ENCODE measurements at regions not wholly inside any gene's neighbourhood (a gene's known extent, or its start where the extent isn't known, plus 50 kb on each side); places are given as distances from the start of the nearest gene placed in this dataset.

GRCh38 chr9:96163712-96164111 is 138.3 kb downstream of the HSD17B3 start:
- ChIA-PET POLR2A (no interaction called here), CTCF (interaction anchor here (0.7 to 1.0 kb wide), 2 partner anchors 11 to 48 kb away, joined by 3 to 10 read pairs; no protein-coding TSS in a partner anchor)
- Histone ChIP-seq H3K9me3 (no peaks in the 10 kb centered on the region), H3K4me1 (peaks cover 14% of the 10 kb centered on the region), H3K27me3 (replicated peaks; ENCODE audit: control insufficient read depth, insufficient read depth, low read length) (no peaks in the 10 kb centered on the region), H3K36me3 (ENCODE audit: control insufficient read depth, insufficient read depth, low read length) (no peaks in the 10 kb centered on the region), H3K4me3 (ENCODE audit: low read depth, low read length) (no peak overlapping the region)
- no peak for DNase-seq
- H3K4me3 Mint-ChIP-seq (ENCODE audit: unreplicated experiment), result no peak overlapping the region
- no peaks in the 10 kb centered on the region for H3K27me3 Mint-ChIP-seq (ENCODE audit: insufficient read depth, unreplicated experiment)
- intact Hi-C loops (cut with micrococcal nuclease; ENCODE audit: unreplicated experiment), result no loop called here
- BruUV-seq (replicated peaks), result no TSS peak
- no peaks in the 10 kb centered on the region for H3K36me3 Mint-ChIP-seq (ENCODE audit: insufficient read depth, unreplicated experiment)
- peaks cover 6% of the 10 kb centered on the region for H3K4me1 Mint-ChIP-seq (ENCODE audit: low read depth, unreplicated experiment)
- no peaks in the 10 kb centered on the region for H3K9me3 Mint-ChIP-seq (ENCODE audit: unreplicated experiment)
- H3K27ac Mint-ChIP-seq (ENCODE audit: unreplicated experiment), result no peak overlapping the region
- TF ChIP-seq CTCF (IDR thresholded peaks at IDR 0.05; ENCODE audit: insufficient read depth in 1 of 2, low read depth in 1 of 2, low read length in 1 of 2, severe bottlenecking in 1 of 2, unreplicated experiment in 1 of 2), result no peak

DNA sequence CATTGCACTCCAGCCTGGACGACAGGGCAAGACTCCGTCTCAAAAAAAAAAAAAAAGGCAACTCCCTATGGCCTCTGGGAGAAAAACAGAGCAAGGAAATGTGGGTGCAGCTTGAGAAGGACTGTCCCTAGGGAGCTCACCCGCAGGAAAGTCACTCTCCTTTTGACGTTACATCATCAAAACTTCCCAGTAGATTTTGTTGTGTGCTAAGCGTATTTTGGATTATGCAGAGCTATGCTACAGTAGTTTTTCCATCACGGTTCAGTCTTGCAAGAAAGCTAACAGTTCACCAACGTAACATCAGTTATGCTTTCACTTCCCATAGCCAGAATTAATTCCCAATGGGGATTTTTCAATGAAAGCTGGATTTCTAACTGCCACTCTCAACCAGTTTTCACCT is 138.8 kb downstream of the HSD17B3 start:
- CTCF ChIA-PET, result interaction anchor here (1.0 kb wide), 1 partner anchor 12 kb away, joined by 3 read pairs; no protein-coding TSS in a partner anchor
- Mint-ChIP-seq H3K27ac (ENCODE audit: unreplicated experiment) (no peak overlapping the region), H3K4me3 (ENCODE audit: unreplicated experiment) (no peak overlapping the region), H3K27me3 (ENCODE audit: insufficient read depth, unreplicated experiment) (no peaks in the 10 kb centered on the region), H3K9me3 (ENCODE audit: unreplicated experiment) (no peaks in the 10 kb centered on the region), H3K4me1 (ENCODE audit: low read depth, unreplicated experiment) (peaks cover 6% of the 10 kb centered on the region), H3K36me3 (ENCODE audit: insufficient read depth, unreplicated experiment) (no peaks in the 10 kb centered on the region)
- intact Hi-C loops (cut with micrococcal nuclease; ENCODE audit: unreplicated experiment), result no loop called here
- no peaks in the 10 kb centered on the region for H3K9me3 ChIP-seq
- POLR2A ChIA-PET, result no interaction called here
- H3K27me3 ChIP-seq (replicated peaks; ENCODE audit: control insufficient read depth, insufficient read depth, low read length), result no peaks in the 10 kb centered on the region
- H3K36me3 ChIP-seq (ENCODE audit: control insufficient read depth, insufficient read depth, low read length), result no peaks in the 10 kb centered on the region
- H3K4me1 ChIP-seq, result peaks cover 9% of the 10 kb centered on the region
- TF ChIP-seq CTCF (IDR thresholded peaks at IDR 0.05; ENCODE audit: insufficient read depth in 1 of 2, low read depth in 1 of 2, low read length in 1 of 2, severe bottlenecking in 1 of 2, unreplicated experiment in 1 of 2), result no peak
- BruUV-seq (replicated peaks), result no TSS peak
- H3K4me3 ChIP-seq (ENCODE audit: low read depth, low read length), result no peak overlapping the region
- no peak for DNase-seq

DNA sequence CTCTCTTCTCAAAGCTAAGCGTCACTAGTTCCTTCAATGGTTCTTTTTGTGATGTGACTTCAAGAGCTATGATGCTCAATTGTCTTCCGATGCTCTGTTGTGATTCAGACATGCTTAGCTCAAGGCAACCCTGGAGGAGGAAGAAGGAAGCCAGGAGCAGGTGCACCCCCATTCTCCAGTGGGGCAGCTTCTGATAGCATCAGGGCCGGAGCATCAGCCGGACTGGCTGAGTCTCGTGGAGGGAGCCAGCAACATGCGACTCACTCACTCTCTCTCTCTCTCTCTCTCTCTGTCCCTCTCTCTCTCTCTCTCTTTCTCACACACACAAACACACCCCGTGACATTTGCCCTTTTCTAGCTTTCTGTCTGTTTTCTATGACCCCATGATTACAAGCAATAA is 140.2 kb downstream of the HSD17B3 start:
- H3K4me3 Mint-ChIP-seq (ENCODE audit: unreplicated experiment), result no peak overlapping the region
- intact Hi-C loops (cut with micrococcal nuclease; ENCODE audit: unreplicated experiment), result no loop called here
- POLR2A ChIA-PET, result no interaction called here
- H3K4me1 ChIP-seq, result no peaks in the 10 kb centered on the region
- no peaks in the 10 kb centered on the region for H3K36me3 ChIP-seq (ENCODE audit: control insufficient read depth, insufficient read depth, low read length)
- TF ChIP-seq CTCF (IDR thresholded peaks at IDR 0.05; ENCODE audit: insufficient read depth in 1 of 2, low read depth in 1 of 2, low read length in 1 of 2, severe bottlenecking in 1 of 2, unreplicated experiment in 1 of 2), result no peak
- H3K27me3 ChIP-seq (replicated peaks; ENCODE audit: control insufficient read depth, insufficient read depth, low read length), result no peaks in the 10 kb centered on the region
- CTCF ChIA-PET, result no interaction called here
- no peaks in the 10 kb centered on the region for H3K4me1 Mint-ChIP-seq (ENCODE audit: low read depth, unreplicated experiment)
- H3K4me3 ChIP-seq (ENCODE audit: low read depth, low read length), result no peak overlapping the region
- DNase-seq, result no peak
- no TSS peak for BruUV-seq (replicated peaks)
- H3K36me3 Mint-ChIP-seq (ENCODE audit: insufficient read depth, unreplicated experiment), result no peaks in the 10 kb centered on the region
- H3K9me3 Mint-ChIP-seq (ENCODE audit: unreplicated experiment), result no peaks in the 10 kb centered on the region
- H3K9me3 ChIP-seq, result no peaks in the 10 kb centered on the region
- no peak overlapping the region for H3K27ac Mint-ChIP-seq (ENCODE audit: unreplicated experiment)
- H3K27me3 Mint-ChIP-seq (ENCODE audit: insufficient read depth, unreplicated experiment), result no peaks in the 10 kb centered on the region

Measured in Caco-2 (cell line).